ENCODE measurements at regions not wholly inside any gene's neighbourhood (a gene's known extent, or its start where the extent isn't known, plus 50 kb on each side); places are given as distances from the start of the nearest gene placed in this dataset.

- no peak for TF ChIP-seq POLR2A (IDR thresholded peaks at IDR 0.05)
- no peak for TF ChIP-seq EP300 (IDR thresholded peaks at IDR 0.05)
- Histone ChIP-seq H3K9me3 (no peaks in the 10 kb centered on the region), H3K27me3 (no peaks in the 10 kb centered on the region), H3K4me1 (peaks cover 2 to 14% (median 8%) of the 10 kb centered on the region in 4 donors), H3K4me3 (no peak overlapping the region), H3K27ac (no peak overlapping the region), H3K36me3 (no peaks in the 10 kb centered on the region)
- no peak for DNase-seq
- peak in 1 of 2 donors; percentile 17 for ATAC-seq (ENCODE audit: low FRiP score in 2 of 2)
- WGBS, 2 donors, result 76 to 81% methylated on average over 6 to 17 of the region's 17 CpGs
Measured at GRCh38 chr1:229129301-229130027, 141.4 kb upstream of the RAB4A start.

GRCh38 chr1:229130028-229130668 is 140.8 kb upstream of the RAB4A start:
- Histone ChIP-seq H3K4me1 (peaks cover 2 to 14% (median 8%) of the 10 kb centered on the region in 4 donors), H3K27me3 (no peaks in the 10 kb centered on the region), H3K4me3 (no peak overlapping the region), H3K36me3 (no peaks in the 10 kb centered on the region), H3K27ac (no peak overlapping the region), H3K9me3 (peaks cover 0 to 6% (median 1%) of the 10 kb centered on the region in 4 donors)
- ATAC-seq (ENCODE audit: low FRiP score in 2 of 2) (peak; percentile 72 to 76), DNase-seq (peak in 1 of 2 donors; percentile 65)
- 55 to 63% methylated on average over 9 of the region's 9 CpGs for WGBS, 2 donors
- TF ChIP-seq CTCF (IDR thresholded peaks at IDR 0.05), result no peak
- peak in 1 of 2 donors; percentile 30 for TF ChIP-seq POLR2AphosphoS5 (IDR thresholded peaks at IDR 0.05)

GRCh38 chr1:229131243-229132105 is 139.4 kb upstream of the RAB4A start:
- ATAC-seq (ENCODE audit: low FRiP score in 2 of 2) (no peak), DNase-seq (no peak)
- WGBS, 2 donors, result 81 to 85% methylated on average over 1 of the region's 1 CpG
- H3K27ac ChIP-seq, result no peak overlapping the region
- no peaks in the 10 kb centered on the region for H3K36me3 ChIP-seq
- no peak overlapping the region for H3K4me3 ChIP-seq
- peaks cover 0 to 8% (median 1%) of the 10 kb centered on the region in 4 donors for H3K9me3 ChIP-seq
- TF ChIP-seq POLR2A (IDR thresholded peaks at IDR 0.05) (no peak), EP300 (IDR thresholded peaks at IDR 0.05) (no peak), POLR2AphosphoS5 (IDR thresholded peaks at IDR 0.05) (no peak), CTCF (IDR thresholded peaks at IDR 0.05) (no peak)
- H3K4me1 ChIP-seq, result peaks cover 2 to 14% (median 8%) of the 10 kb centered on the region in 4 donors
- no peaks in the 10 kb centered on the region for H3K27me3 ChIP-seq

DNA sequence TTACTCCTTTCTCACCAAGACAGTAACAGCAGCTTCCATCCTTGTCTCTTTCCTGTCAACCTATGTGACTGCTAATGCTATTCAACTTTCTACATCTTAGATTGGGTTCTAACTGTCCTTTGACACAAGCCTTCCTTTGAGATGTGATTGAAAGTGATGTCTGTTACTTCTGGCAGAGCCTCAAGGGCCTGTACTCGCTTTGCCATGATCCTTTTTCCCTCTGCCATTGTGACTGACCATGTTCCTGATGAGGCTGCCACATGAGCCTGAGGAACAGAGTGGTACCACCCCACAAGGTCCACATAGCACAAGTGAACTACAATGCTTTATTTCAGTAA is 138.8 kb upstream of the RAB4A start:
- no peak for TF ChIP-seq POLR2AphosphoS5 (IDR thresholded peaks at IDR 0.05)
- no peak for TF ChIP-seq EP300 (IDR thresholded peaks at IDR 0.05)
- no peak for TF ChIP-seq POLR2A (IDR thresholded peaks at IDR 0.05)
- no peak for TF ChIP-seq CTCF (IDR thresholded peaks at IDR 0.05)
- peaks cover 2 to 14% (median 8%) of the 10 kb centered on the region in 4 donors for H3K4me1 ChIP-seq
- H3K27me3 ChIP-seq, result no peaks in the 10 kb centered on the region
- H3K4me3 ChIP-seq, result no peak overlapping the region
- peaks cover 0 to 8% (median 1%) of the 10 kb centered on the region in 4 donors for H3K9me3 ChIP-seq
- H3K36me3 ChIP-seq, result no peaks in the 10 kb centered on the region
- 71 to 85% methylated on average over 1 of the region's 1 CpG for WGBS, 2 donors
- H3K27ac ChIP-seq, result no peak overlapping the region
- ATAC-seq (ENCODE audit: low FRiP score in 2 of 2) (no peak), DNase-seq (no peak)

- DNase-seq (no peak), ATAC-seq (ENCODE audit: low FRiP score in 2 of 2) (no peak)
- Histone ChIP-seq H3K9me3 (peaks cover 0 to 8% (median 1%) of the 10 kb centered on the region in 4 donors), H3K27me3 (no peaks in the 10 kb centered on the region), H3K4me1 (peaks cover 0 to 10% (median 8%) of the 10 kb centered on the region in 4 donors), H3K27ac (no peak overlapping the region), H3K36me3 (no peaks in the 10 kb centered on the region), H3K4me3 (no peak overlapping the region)
- TF ChIP-seq POLR2AphosphoS5 (IDR thresholded peaks at IDR 0.05) (no peak), CTCF (IDR thresholded peaks at IDR 0.05) (no peak), EP300 (IDR thresholded peaks at IDR 0.05) (no peak), POLR2A (IDR thresholded peaks at IDR 0.05) (no peak)
Measured at GRCh38 chr1:229132706-229133105, 138.2 kb upstream of the RAB4A start.

All from upper lobe of left lung (tissue), 6 donors.